H9 (cell line): ENCODE measurements at regions not wholly inside any gene's neighbourhood (a gene's known extent, or its start where the extent isn't known, plus 50 kb on each side); places are given as distances from the start of the nearest gene placed in this dataset.

Experiments used
- DNase-seq: peaks from one replicate; pipeline ENCODE4 v3.0.0-alpha.2; 2017
- H2AFZ ChIP-seq: one replicate; pipeline ENCODE4 v1.6.1; 2013; ENCODE audit warnings: mild to moderate bottlenecking, low read length, control low read depth, moderate library complexity
- H2AK5ac ChIP-seq: 2 replicates; pipeline ENCODE4 v1.6.1; 2013; ENCODE audit warnings: low read length, control low read depth, mixed read lengths; ENCODE audit not compliant: insufficient read length
- H2BK120ac ChIP-seq: one replicate; pipeline ENCODE4 v1.6.1; 2013; ENCODE audit warnings: low read depth, mild to moderate bottlenecking, low read length, control low read depth, inconsistent platforms; ENCODE audit not compliant: poor library complexity, severe bottlenecking
- H2BK12ac ChIP-seq: 2 replicates; pipeline ENCODE4 v1.6.1; 2013; ENCODE audit warnings: low read length, control low read depth, mixed read lengths, low read depth; ENCODE audit not compliant: insufficient read length
- H2BK15ac ChIP-seq: 2 replicates; pipeline ENCODE4 v1.6.1; 2013; ENCODE audit warnings: low read depth, low read length, control low read depth
- H2BK20ac ChIP-seq: one replicate; pipeline ENCODE4 v1.6.1; 2013; ENCODE audit warnings: low read depth, mild to moderate bottlenecking, low read length, control low read depth, inconsistent platforms; ENCODE audit not compliant: poor library complexity, severe bottlenecking
- H2BK5ac ChIP-seq: 2 replicates; pipeline ENCODE4 v1.6.1; 2013; ENCODE audit warnings: low read length, control low read depth, mixed read lengths; ENCODE audit not compliant: insufficient read length
- H3K14ac ChIP-seq: 2 replicates; pipeline ENCODE4 v1.6.1; 2013; ENCODE audit warnings: low read length, control low read depth; ENCODE audit not compliant: insufficient read depth
- H3K18ac ChIP-seq: 2 replicates; pipeline ENCODE4 v1.6.1; 2013; ENCODE audit warnings: low read depth, mild to moderate bottlenecking, mixed read lengths, low read length, control low read depth; ENCODE audit not compliant: insufficient read length
- H3K23ac ChIP-seq: 2 replicates; pipeline ENCODE4 v1.6.1; 2013; ENCODE audit warnings: low read length, control low read depth, mixed read lengths, low read depth; ENCODE audit not compliant: insufficient read length
- H3K23me2 ChIP-seq: 2 replicates; pipeline ENCODE4 v1.6.1; 2013; ENCODE audit warnings: low read depth, mild to moderate bottlenecking, mixed read lengths, low read length, control low read depth; ENCODE audit not compliant: insufficient read length, poor library complexity, severe bottlenecking
- H3K27ac ChIP-seq: 2 replicates; pipeline ENCODE4 v1.5.1; 2013; ENCODE audit warnings: low read length, control low read depth, mixed read lengths, low read depth; ENCODE audit not compliant: insufficient read length
- H3K27me3 ChIP-seq: 2 replicates; pipeline ENCODE4 v1.6.1; 2013; ENCODE audit warnings: low read length, control low read depth, inconsistent platforms; ENCODE audit not compliant: insufficient read depth
- H3K4ac ChIP-seq: 2 replicates; pipeline ENCODE4 v1.6.1; 2013; ENCODE audit warnings: low read depth, mild to moderate bottlenecking, control low read depth, inconsistent platforms, low read length, moderate library complexity
- H3K4me1 ChIP-seq: 2 replicates; pipeline ENCODE4 v1.6.1; 2013; ENCODE audit warnings: low read length, control low read depth, inconsistent platforms; ENCODE audit not compliant: insufficient read depth
- H3K4me2 ChIP-seq: 2 replicates; pipeline ENCODE4 v1.6.1; 2013; ENCODE audit warnings: low read length, control low read depth, mixed read lengths; ENCODE audit not compliant: insufficient read length, insufficient read depth
- H3K56ac ChIP-seq: 2 replicates; pipeline ENCODE4 v1.6.1; 2013; ENCODE audit warnings: low read depth, mild to moderate bottlenecking, mixed read lengths, low read length, control low read depth; ENCODE audit not compliant: insufficient read length
- H3K79me1 ChIP-seq: 2 replicates; pipeline ENCODE4 v1.6.1; 2013; ENCODE audit warnings: low read depth, mild to moderate bottlenecking, moderate library complexity, low read length, control low read depth, inconsistent platforms; ENCODE audit not compliant: insufficient read depth, poor library complexity, severe bottlenecking
- H3K79me2 ChIP-seq: 2 replicates; pipeline ENCODE4 v1.6.1; 2013; ENCODE audit warnings: low read length, control low read depth, inconsistent platforms; ENCODE audit not compliant: insufficient read depth
- H3K9ac ChIP-seq: 2 replicates; pipeline ENCODE4 v1.6.1; 2013; ENCODE audit warnings: low read length, control low read depth, mixed read lengths; ENCODE audit not compliant: insufficient read length; ENCODE audit errors: extremely low read depth
- H3K9me3 ChIP-seq: one replicate; pipeline ENCODE4 v1.6.1; 2013; ENCODE audit warnings: low read depth, low read length, inconsistent platforms; ENCODE audit not compliant: control insufficient read depth
- H3T11ph ChIP-seq: one replicate; pipeline ENCODE4 v1.6.1; 2013; ENCODE audit warnings: mild to moderate bottlenecking, low read length, control low read depth, inconsistent platforms
- H4K20me1 ChIP-seq: one replicate; pipeline ENCODE4 v1.6.1; 2013; ENCODE audit not compliant: control insufficient read depth, insufficient read length, insufficient read depth
- H4K5ac ChIP-seq: 2 replicates; pipeline ENCODE4 v1.6.1; 2013; ENCODE audit warnings: low read depth, mild to moderate bottlenecking, mixed read lengths, low read length, control low read depth; ENCODE audit not compliant: insufficient read length
- H4K8ac ChIP-seq: replicated peaks from 2 replicates; pipeline ENCODE4 v1.6.1; 2013; ENCODE audit warnings: low read length, control low read depth, mixed read lengths, low read depth; ENCODE audit not compliant: insufficient read length
- H4K91ac ChIP-seq: 2 replicates; pipeline ENCODE4 v1.6.1; 2013; ENCODE audit warnings: low read depth, mild to moderate bottlenecking, moderate library complexity, mixed read lengths, low read length, control low read depth; ENCODE audit not compliant: insufficient read length
- H3K27ac Mint-ChIP-seq, 3 experiments: 2 replicates in 2 of 3; 3 replicates in 1 of 3; pipeline ENCODE4 v1.8.0; 2020 to 2021; ENCODE audit warnings: mixed read lengths in 3 of 3, mild to moderate bottlenecking in 1 of 3, moderate library complexity in 1 of 3
- H3K27me3 Mint-ChIP-seq: 2 replicates; pipeline ENCODE4 v1.8.0; 2021; ENCODE audit warnings: low read depth, mild to moderate bottlenecking, moderate library complexity, mixed read lengths
- H3K36me3 Mint-ChIP-seq, 3 experiments: 2 replicates in 2 of 3; 3 replicates in 1 of 3; pipeline ENCODE4 v1.8.0; 2020 to 2021; ENCODE audit warnings: low read depth in 3 of 3, mixed read lengths in 3 of 3; ENCODE audit not compliant: insufficient read depth in 1 of 3
- H3K4me1 Mint-ChIP-seq, 2 experiments: 2 replicates each; pipeline ENCODE4 v1.8.0; 2020; ENCODE audit warnings: mixed read lengths in 2 of 2
- H3K4me3 Mint-ChIP-seq, 2 experiments: 2 replicates in 1 of 2; 3 replicates in 1 of 2; pipeline ENCODE4 v1.8.0; 2020 to 2021; ENCODE audit warnings: mild to moderate bottlenecking in 2 of 2, mixed read lengths in 2 of 2, moderate library complexity in 1 of 2
- H3K9me3 Mint-ChIP-seq, 2 experiments: 2 replicates in 1 of 2; 3 replicates in 1 of 2; pipeline ENCODE4 v1.8.0; 2020; ENCODE audit warnings: mild to moderate bottlenecking in 2 of 2, mixed read lengths in 2 of 2, moderate library complexity in 1 of 2
- CTCF ChIP-seq: fragments of 200-600 bp; sonication (generic); conservative IDR thresholded peaks from 3 replicates; pipeline ENCODE4 v1.8.0; 2021; ENCODE audit warnings: antibody characterized with exemption, mild to moderate bottlenecking
- WGBS: extraction: QIAGEN DNeasy Blood & Tissue Kit; methylation state at CpG from one replicate; pipeline ENCODE4 v1.1.7; 2013; ENCODE audit warnings: missing lambda C conversion rate, low lambda C conversion rate, mixed read lengths; ENCODE audit not compliant: insufficient read length; ENCODE audit errors: extremely low coverage; 5-methylcytosine and 5-hydroxymethylcytosine counted together

DNA sequence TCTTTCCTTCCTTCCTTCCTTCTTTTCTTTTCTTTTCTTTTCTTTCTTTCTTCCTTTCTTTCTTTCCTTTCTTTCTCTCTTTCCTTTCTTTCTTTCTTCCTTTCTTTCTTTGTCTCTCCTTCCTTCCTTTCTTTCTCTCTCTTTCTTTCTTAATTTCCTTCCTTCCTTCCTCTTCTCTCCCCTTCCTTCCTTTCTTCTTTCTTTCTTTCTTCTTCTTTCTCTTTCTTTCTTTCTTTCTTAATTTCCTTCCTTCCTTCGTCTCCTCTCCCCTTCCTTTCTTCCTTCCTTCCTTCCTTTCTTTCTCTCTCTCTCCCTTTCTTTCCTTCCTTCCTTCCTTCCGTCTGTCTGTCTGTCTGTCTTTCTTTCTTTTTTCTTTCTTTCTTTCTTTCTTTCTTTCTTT, 1446.5 kb upstream of the GOT2 start:
- Mint-ChIP-seq H3K4me1 (peaks cover 4 to 11% of the 10 kb centered on the region in 2 experiments; a peak in 3 of 4 replicates), H3K4me3 (no peak overlapping the region), H3K27me3 (no peaks in the 10 kb centered on the region), H3K27ac (no peak overlapping the region), H3K9me3 (no peaks in the 10 kb centered on the region), H3K36me3 (no peaks in the 10 kb centered on the region)
- no peak for TF ChIP-seq CTCF
- no peak overlapping the region for H3K4me2 ChIP-seq
- H3K9ac ChIP-seq: no peak overlapping the region
- no peaks in the 10 kb centered on the region for H3K9me3 ChIP-seq
- H2BK5ac ChIP-seq: no peak overlapping the region
- DNase-seq: no peak
- no peak overlapping the region for H3K14ac ChIP-seq
- H2AK5ac ChIP-seq: no peak overlapping the region
- no peak overlapping the region for H2BK15ac ChIP-seq
- H3K4me1 ChIP-seq: 0 out of 2 replicates have a peak, but pooled peaks cover 2% of the 10 kb centered on the region
- H3K79me1 ChIP-seq: no peaks in the 10 kb centered on the region
- no peak overlapping the region for H2BK12ac ChIP-seq
- WGBS: no CpG with 5 or more reads among the region's 2 CpGs
- H2BK120ac ChIP-seq: no peak overlapping the region
- no peak overlapping the region for H4K8ac ChIP-seq
- no peak overlapping the region for H4K91ac ChIP-seq
- H3K23me2 ChIP-seq: no peaks in the 10 kb centered on the region
- H3T11ph ChIP-seq: no peak overlapping the region
- H3K18ac ChIP-seq: no peak overlapping the region
- no peaks in the 10 kb centered on the region for H3K27me3 ChIP-seq
- H3K27ac ChIP-seq: no peak overlapping the region
- H2BK20ac ChIP-seq: no peak overlapping the region
- H3K79me2 ChIP-seq: no peaks in the 10 kb centered on the region
- H3K4ac ChIP-seq: no peak overlapping the region
- no peak overlapping the region for H3K56ac ChIP-seq
- no peaks in the 10 kb centered on the region for H4K20me1 ChIP-seq
- no peak overlapping the region for H2AFZ ChIP-seq
- H4K5ac ChIP-seq: no peak overlapping the region
- H3K23ac ChIP-seq: no peak overlapping the region
